ENCODE measurements at regions not wholly inside any gene's neighbourhood (a gene's known extent, or its start where the extent isn't known, plus 50 kb on each side); places are given as distances from the start of the nearest gene placed in this dataset.

GRCh38 chr2:60608679-60609078 lies 55.2 kb upstream of the BCL11A start:
- TF ChIP-seq, protein P1, sequence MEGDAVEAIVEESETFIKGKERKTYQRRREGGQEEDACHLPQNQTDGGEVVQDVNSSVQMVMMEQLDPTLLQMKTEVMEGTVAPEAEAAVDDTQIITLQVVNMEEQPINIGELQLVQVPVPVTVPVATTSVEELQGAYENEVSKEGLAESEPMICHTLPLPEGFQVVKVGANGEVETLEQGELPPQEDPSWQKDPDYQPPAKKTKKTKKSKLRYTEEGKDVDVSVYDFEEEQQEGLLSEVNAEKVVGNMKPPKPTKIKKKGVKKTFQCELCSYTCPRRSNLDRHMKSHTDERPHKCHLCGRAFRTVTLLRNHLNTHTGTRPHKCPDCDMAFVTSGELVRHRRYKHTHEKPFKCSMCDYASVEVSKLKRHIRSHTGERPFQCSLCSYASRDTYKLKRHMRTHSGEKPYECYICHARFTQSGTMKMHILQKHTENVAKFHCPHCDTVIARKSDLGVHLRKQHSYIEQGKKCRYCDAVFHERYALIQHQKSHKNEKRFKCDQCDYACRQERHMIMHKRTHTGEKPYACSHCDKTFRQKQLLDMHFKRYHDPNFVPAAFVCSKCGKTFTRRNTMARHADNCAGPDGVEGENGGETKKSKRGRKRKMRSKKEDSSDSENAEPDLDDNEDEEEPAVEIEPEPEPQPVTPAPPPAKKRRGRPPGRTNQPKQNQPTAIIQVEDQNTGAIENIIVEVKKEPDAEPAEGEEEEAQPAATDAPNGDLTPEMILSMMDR (conservative IDR thresholded peaks at IDR 0.05 in 1 of 2, IDR thresholded peaks at IDR 0.05 in 1 of 2; ENCODE audit: extremely low read depth in 1 of 2, insufficient read depth in 1 of 2, low read depth in 1 of 2, low read length in 2 of 2): no peak
- no peak for TF ChIP-seq EZH2 (IDR thresholded peaks at IDR 0.05; ENCODE audit: borderline replicate concordance, low read length)

Measured in mammary epithelial cell (primary cell).